SK-N-SH (cell line): ENCODE measurements at regions not wholly inside any gene's neighbourhood (a gene's known extent, or its start where the extent isn't known, plus 50 kb on each side); places are given as distances from the start of the nearest gene placed in this dataset.

ENCODE experiments used
- CTCF ChIA-PET: fragments of 300-600, 350-600 bp; formaldehyde crosslinking; extraction: SDS; loops from one replicate; lab custom pipeline; 2021; lab: Yijun Ruan, JAX
- POLR2A ChIA-PET: fragments of 350-600 bp; sonication (Branson Sonifier 250); formaldehyde crosslinking; extraction: SDS; loops from one replicate; lab custom pipeline; 2020; ENCODE audit warnings: antibody characterized with exemption, inconsistent platforms; lab: Yijun Ruan, JAX
- DNase-seq: peaks from one replicate; pipeline ENCODE4 v3.0.0; 2012
- H2AFZ ChIP-seq: fragments of 200-600 bp; sonication (generic); 2 replicates; pipeline ENCODE4 v1.8.1; 2016; ENCODE audit warnings: antibody characterized with exemption, mild to moderate bottlenecking, low read depth
- H3F3A ChIP-seq: fragments of 200-600 bp; sonication (generic); replicated peaks from 2 replicates; pipeline ENCODE3; 2016; ENCODE audit warnings: antibody characterized with exemption, mild to moderate bottlenecking; ENCODE audit not compliant: insufficient read depth
- H3K27ac ChIP-seq, 2 experiments: fragments of 200-500 bp in 1 of 2; fragments of 200-600 bp in 1 of 2; sonication (Bioruptor generic) in 1 of 2; sonication (generic), shearing (Covaris generic) in 1 of 2; 2 replicates each; pipeline versions ENCODE4 v1.5.1 to v1.6.1; 2014 to 2016; ENCODE audit warnings: low read depth in 2 of 2, inconsistent platforms in 1 of 2, low read length in 1 of 2, mild to moderate bottlenecking in 1 of 2, mixed read lengths in 1 of 2
- H3K27me3 ChIP-seq: fragments of 200-600 bp; sonication (generic), shearing (Covaris generic); 2 replicates; pipeline ENCODE4 v1.6.1; 2016; ENCODE audit warnings: mixed run types; ENCODE audit not compliant: insufficient read depth
- H3K36me3 ChIP-seq, 2 experiments: fragments of 200-500 bp in 1 of 2; fragments of 200-600 bp in 1 of 2; sonication (Bioruptor generic) in 1 of 2; sonication (generic) in 1 of 2; replicated peaks in 1 of 2; 2 replicates each; pipeline versions ENCODE3 to v1.5.1; 2014 to 2016; ENCODE audit warnings: low read length in 1 of 2, mild to moderate bottlenecking in 1 of 2; ENCODE audit not compliant: insufficient read depth in 2 of 2, control insufficient read depth in 1 of 2
- H3K4me1 ChIP-seq, 2 experiments: fragments of 200-500 bp in 1 of 2; fragments of 200-600 bp in 1 of 2; sonication (Bioruptor generic) in 1 of 2; sonication (generic), shearing (Covaris generic) in 1 of 2; 2 replicates each; pipeline versions ENCODE4 v1.5.1 to v1.6.1; 2014 to 2016; ENCODE audit warnings: low read depth in 1 of 2, low read length in 1 of 2, mixed run types in 1 of 2; ENCODE audit not compliant: insufficient read depth in 2 of 2, control insufficient read depth in 1 of 2
- H3K4me2 ChIP-seq: fragments of 200-600 bp; sonication (generic), shearing (Covaris generic); 2 replicates; pipeline ENCODE4 v1.6.1; 2017; ENCODE audit warnings: mixed run types
- H3K4me3 ChIP-seq, 2 experiments: fragments of 200-500 bp in 1 of 2; fragments of 200-600 bp in 1 of 2; sonication (Bioruptor generic) in 1 of 2; sonication (generic), shearing (Covaris generic) in 1 of 2; 2 replicates each; pipeline versions ENCODE4 v1.5.1 to v1.8.1; 2014 to 2016; ENCODE audit warnings: low read depth in 2 of 2, inconsistent platforms in 1 of 2, low read length in 1 of 2, mild to moderate bottlenecking in 1 of 2, mixed read lengths in 1 of 2, moderate library complexity in 1 of 2
- H3K79me2 ChIP-seq: fragments of 200-600 bp; sonication (generic); 2 replicates; pipeline ENCODE4 v1.8.1; 2017; ENCODE audit warnings: mild to moderate bottlenecking; ENCODE audit not compliant: insufficient read depth
- H3K9ac ChIP-seq: fragments of 200-600 bp; sonication (generic); 2 replicates; pipeline ENCODE4 v1.6.1; 2017; ENCODE audit warnings: mixed run types
- H3K9me2 ChIP-seq: fragments of 200-600 bp; sonication (generic); 2 replicates; pipeline ENCODE4 v1.6.1; 2017; ENCODE audit warnings: mixed run types
- H3K9me3 ChIP-seq: fragments of 200-600 bp; sonication (generic); 2 replicates; pipeline ENCODE4 v1.6.1; 2017; ENCODE audit warnings: mixed run types, mild to moderate bottlenecking, moderate library complexity
- H4K20me1 ChIP-seq: fragments of 200-600 bp; sonication (generic); 2 replicates; pipeline ENCODE4 v1.6.1; 2017; ENCODE audit warnings: mild to moderate bottlenecking, mixed run types; ENCODE audit not compliant: insufficient read depth
- CHD2 ChIP-seq: fragments of 150-350 bp; IDR thresholded peaks from 2 replicates; pipeline ENCODE4 v1.6.1; 2018; ENCODE audit warnings: low read length; ENCODE audit not compliant: partially characterized antibody
- ELF1 ChIP-seq: IDR thresholded peaks from 2 replicates; pipeline ENCODE4 v1.4.0; 2012
- EZH2phosphoT487 ChIP-seq: fragments of 200-600 bp; sonication (generic); IDR thresholded peaks from 2 replicates; pipeline ENCODE4 v1.6.1; 2017; ENCODE audit warnings: low read depth, mixed run types, mild to moderate bottlenecking, antibody characterized with exemption, moderate library complexity, borderline replicate concordance
- FOXJ3 ChIP-seq: sonication (generic); formaldehyde crosslinking; IDR thresholded peaks from 2 replicates; pipeline ENCODE4 v1.5.1; 2020; ENCODE audit warnings: mild to moderate bottlenecking, missing genetic modification reagents
- GABPA ChIP-seq: IDR thresholded peaks from 2 replicates; pipeline ENCODE4 v1.4.0; 2012; ENCODE audit warnings: low read depth, mild to moderate bottlenecking
- MAX ChIP-seq: IDR thresholded peaks from 2 replicates; pipeline ENCODE4 v1.4.0; 2012; ENCODE audit warnings: low read depth
- MXI1 ChIP-seq: IDR thresholded peaks from 2 replicates; pipeline ENCODE4 v1.6.1; 2012; ENCODE audit warnings: mild to moderate bottlenecking, low read depth, low read length, improper control_type of control experiment
- NFIC ChIP-seq: IDR thresholded peaks from 2 replicates; pipeline ENCODE4 v1.4.0; 2012; ENCODE audit warnings: borderline replicate concordance
- POLR2AphosphoS5 ChIP-seq: IDR thresholded peaks from 2 replicates; pipeline ENCODE4 v1.6.1; 2012; ENCODE audit warnings: low read depth, low read length
- REST ChIP-seq: IDR thresholded peaks from 2 replicates; pipeline ENCODE4 v1.6.1; 2012; ENCODE audit warnings: mild to moderate bottlenecking, low read depth, low read length, moderate library complexity
- SIN3A ChIP-seq: IDR thresholded peaks from 2 replicates; pipeline ENCODE4 v1.6.1; 2012; ENCODE audit warnings: low read depth, mild to moderate bottlenecking, low read length, moderate library complexity, borderline replicate concordance
- SMC3 ChIP-seq: IDR thresholded peaks from 2 replicates; pipeline ENCODE4 v1.6.1; 2012; ENCODE audit warnings: low read depth, low read length, improper control_type of control experiment
- TAF1 ChIP-seq: IDR thresholded peaks from 2 replicates; pipeline ENCODE4 v1.6.1; 2012; ENCODE audit warnings: low read depth, mild to moderate bottlenecking, low read length, moderate library complexity, borderline replicate concordance
- TCF12 ChIP-seq: IDR thresholded peaks from 2 replicates; pipeline ENCODE4 v1.4.0; 2012
- USF2 ChIP-seq: fragments of 150-350 bp; IDR thresholded peaks from 2 replicates; pipeline ENCODE4 v1.6.1; 2017; ENCODE audit warnings: antibody characterized with exemption, low read length, low read depth, borderline replicate concordance
- ZBTB33 ChIP-seq: IDR thresholded peaks from 2 replicates; pipeline ENCODE4 v1.4.0; 2012; ENCODE audit warnings: low read depth, borderline replicate concordance
- WGBS: methylation state at CpG from one replicate; pipeline ENCODE4 v1.1.6; 2017; ENCODE audit warnings: low lambda C conversion rate; 5-methylcytosine and 5-hydroxymethylcytosine counted together

- ChIA-PET POLR2A (no interaction called here), CTCF (no interaction called here)
- Histone ChIP-seq H3K9me2 (no peaks in the 10 kb centered on the region), H3K4me1 (no peaks in the 10 kb centered on the region), H4K20me1 (no peaks in the 10 kb centered on the region), H3K4me2 (no peak overlapping the region), H3K36me3 (no peaks in the 10 kb centered on the region), H3K4me3 (no peak overlapping the region), H3K9ac (no peak overlapping the region), H3K27ac (no peak overlapping the region), H3K9me3 (no peaks in the 10 kb centered on the region), H3K27me3 (no peaks in the 10 kb centered on the region; the same call in 1 of the 2 replicates), H2AFZ (no peak overlapping the region), H3F3A (no peaks in the 10 kb centered on the region), H3K79me2 (no peaks in the 10 kb centered on the region)
- WGBS = 22% methylated on average over 10 of the region's 11 CpGs
- no peak for TF ChIP-seq ZBTB33
- no peak for TF ChIP-seq ELF1
- no peak for TF ChIP-seq MAX
- no peak for TF ChIP-seq GABPA
- TF ChIP-seq REST = no peak
- TF ChIP-seq FOXJ3 (CRISPR knock-in tag) = no peak
- no peak for TF ChIP-seq SIN3A
- no peak for TF ChIP-seq TCF12
- no peak for TF ChIP-seq MXI1
- TF ChIP-seq EZH2phosphoT487 = no peak
- TF ChIP-seq USF2 = no peak
- no peak for TF ChIP-seq NFIC
- no peak for TF ChIP-seq SMC3
- TF ChIP-seq CHD2 = no peak
- TF ChIP-seq POLR2AphosphoS5 = no peak
- TF ChIP-seq TAF1 = no peak
- no peak for DNase-seq
These were observed 126.6 kb upstream of the CACNA1E start for GRCh38 chr1:181356505-181357340.
